H1 (cell line): ENCODE measurements at regions not wholly inside any gene's neighbourhood (a gene's known extent, or its start where the extent isn't known, plus 50 kb on each side); places are given as distances from the start of the nearest gene placed in this dataset.

Experiments
- CTCF ChIA-PET: fragments of 300-600 bp; sonication (Branson Sonifier 250); formaldehyde crosslinking; loops from one replicate; lab custom pipeline; 2021; ENCODE audit not compliant: partially characterized antibody; lab: Charles Lee
- POLR2A ChIA-PET: fragments of 300-600 bp; sonication (Branson Sonifier 250); formaldehyde crosslinking; loops from one replicate; lab custom pipeline; 2021; ENCODE audit warnings: inconsistent platforms; ENCODE audit not compliant: partially characterized antibody; lab: Charles Lee
- DNase-seq, 2 experiments: peaks; one replicate each; pipeline versions ENCODE4 v3.0.0 to v3.0.0-alpha.2; 2010 to 2022; ENCODE audit warnings: low spot score in 2 of 2, low read depth in 1 of 2, mixed read lengths in 1 of 2
- FAIRE-seq: peaks from 2 replicates; lab custom pipeline; 2011; peaks lifted over from hg19 to GRCh38; lab: Jason Lieb, UNC
- H2AFZ ChIP-seq: 2 replicates; pipeline ENCODE4 v1.8.1; 2012; ENCODE audit warnings: low read length, inconsistent platforms
- H2AK5ac ChIP-seq: 2 replicates; pipeline ENCODE4 v1.6.1; 2013; ENCODE audit warnings: low read depth, low read length
- H2BK120ac ChIP-seq: replicated peaks from 2 replicates; pipeline ENCODE3; 2013; ENCODE audit warnings: low read depth, low read length, inconsistent platforms
- H2BK12ac ChIP-seq: 2 replicates; pipeline ENCODE4 v1.6.1; 2013; ENCODE audit warnings: low read depth, low read length
- H2BK15ac ChIP-seq: 2 replicates; pipeline ENCODE4 v1.6.1; 2013; ENCODE audit warnings: low read length
- H2BK20ac ChIP-seq: 2 replicates; pipeline ENCODE4 v1.6.1; 2013; ENCODE audit warnings: low read length
- H2BK5ac ChIP-seq: 2 replicates; pipeline ENCODE4 v1.6.1; 2013; ENCODE audit warnings: low read depth, low read length
- H3K14ac ChIP-seq: 2 replicates; pipeline ENCODE4 v1.6.1; 2013; ENCODE audit warnings: inconsistent platforms; ENCODE audit not compliant: insufficient read length
- H3K18ac ChIP-seq: 2 replicates; pipeline ENCODE4 v1.6.1; 2013; ENCODE audit warnings: low read length; ENCODE audit errors: extremely low read depth
- H3K23ac ChIP-seq: 2 replicates; pipeline ENCODE4 v1.6.1; 2013; ENCODE audit warnings: inconsistent platforms; ENCODE audit not compliant: insufficient read length
- H3K23me2 ChIP-seq: 2 replicates; pipeline ENCODE4 v1.6.1; 2013; ENCODE audit warnings: low read depth, low read length
- H3K27ac ChIP-seq: 2 replicates; pipeline ENCODE4 v1.6.1; 2011; ENCODE audit warnings: low read depth, low read length, inconsistent platforms
- H3K27me3 ChIP-seq, 4 experiments: replicated peaks in 1 of 4; 1 replicate in 1 of 4; 2 replicates in 3 of 4; pipeline versions ENCODE4 v1.6.1 to v1.8.1; 2011 to 2013; ENCODE audit warnings: low read length in 3 of 4, mild to moderate bottlenecking in 3 of 4, inconsistent platforms in 2 of 4, mixed read lengths in 2 of 4, moderate library complexity in 1 of 4; ENCODE audit not compliant: control insufficient read depth in 3 of 4, insufficient read depth in 3 of 4; ENCODE audit errors: extremely low read depth in 1 of 4
- H3K36me3 ChIP-seq, 4 experiments: 2 replicates each; pipeline versions ENCODE4 v1.6.1 to v1.8.1; 2011 to 2013; ENCODE audit warnings: mild to moderate bottlenecking in 4 of 4, low read length in 3 of 4, moderate library complexity in 2 of 4, control low read depth in 1 of 4, inconsistent platforms in 1 of 4; ENCODE audit not compliant: insufficient read depth in 4 of 4, control insufficient read depth in 2 of 4
- H3K4ac ChIP-seq: replicated peaks from 2 replicates; pipeline ENCODE3; 2013; ENCODE audit warnings: low read length, low read depth, mixed read lengths, inconsistent platforms; ENCODE audit not compliant: insufficient read length
- H3K4me1 ChIP-seq, 4 experiments: replicated peaks in 1 of 4; 1 replicate in 1 of 4; 2 replicates in 3 of 4; pipeline versions ENCODE4 v1.6.1 to v1.8.1; 2011 to 2013; ENCODE audit warnings: low read length in 3 of 4, inconsistent platforms in 2 of 4, mixed read lengths in 1 of 4; ENCODE audit not compliant: insufficient read depth in 4 of 4, control insufficient read depth in 3 of 4
- H3K4me2 ChIP-seq, 2 experiments: 2 replicates each; pipeline versions ENCODE4 v1.6.1 to v1.8.1; 2011 to 2013; ENCODE audit warnings: low read depth in 2 of 2, low read length in 2 of 2, control low read depth in 1 of 2, inconsistent platforms in 1 of 2, mild to moderate bottlenecking in 1 of 2; ENCODE audit not compliant: insufficient read depth in 1 of 2
- H3K4me3 ChIP-seq, 4 experiments: fragments of 200-600, 300-600 bp in 1 of 4; sonication (generic), shearing (Covaris generic), sonication (Bioruptor Twin) in 1 of 4; 2 replicates each; pipeline versions ENCODE4 v1.5.1 to v1.8.1; 2011 to 2016; ENCODE audit warnings: low read length in 4 of 4, low read depth in 3 of 4, control low read depth in 2 of 4, inconsistent platforms in 2 of 4, mild to moderate bottlenecking in 2 of 4, mixed read lengths in 1 of 4, moderate library complexity in 1 of 4; ENCODE audit not compliant: insufficient read depth in 2 of 4; ENCODE audit errors: extremely low read depth in 1 of 4
- H3K56ac ChIP-seq: replicated peaks from 2 replicates; pipeline ENCODE3; 2013; ENCODE audit warnings: low read depth, mild to moderate bottlenecking, mixed read lengths, low read length, inconsistent platforms; ENCODE audit not compliant: insufficient read length
- H3K79me1 ChIP-seq: 2 replicates; pipeline ENCODE4 v1.6.1; 2013; ENCODE audit warnings: low read depth, low read length, control low read depth
- H3K79me2 ChIP-seq, 2 experiments: 2 replicates each; pipeline versions ENCODE4 v1.6.1 to v1.8.1; 2012 to 2013; ENCODE audit warnings: low read length in 2 of 2, mild to moderate bottlenecking in 2 of 2, inconsistent platforms in 1 of 2; ENCODE audit not compliant: insufficient read depth in 2 of 2, control insufficient read depth in 1 of 2
- H3K9ac ChIP-seq, 4 experiments: replicated peaks in 1 of 4; 1 replicate in 1 of 4; 2 replicates in 3 of 4; pipeline versions ENCODE4 v1.6.1 to v1.8.1; 2011 to 2013; ENCODE audit warnings: low read depth in 3 of 4, low read length in 3 of 4, control low read depth in 2 of 4, mild to moderate bottlenecking in 2 of 4, moderate library complexity in 2 of 4, inconsistent platforms in 1 of 4; ENCODE audit errors: extremely low read depth in 1 of 4
- H3K9me3 ChIP-seq, 2 experiments: 2 replicates each; pipeline versions ENCODE4 v1.6.1 to v1.8.1; 2012 to 2013; ENCODE audit warnings: mild to moderate bottlenecking in 2 of 2, moderate library complexity in 2 of 2, control low read depth in 1 of 2, inconsistent platforms in 1 of 2, low read depth in 1 of 2, low read length in 1 of 2, mixed read lengths in 1 of 2; ENCODE audit not compliant: insufficient read depth in 2 of 2
- H4K20me1 ChIP-seq, 2 experiments: replicated peaks in 1 of 2; 2 replicates each; pipeline versions ENCODE3 to v1.8.1; 2011 to 2013; ENCODE audit warnings: inconsistent platforms in 2 of 2, low read length in 2 of 2, mild to moderate bottlenecking in 1 of 2; ENCODE audit not compliant: insufficient read depth in 2 of 2, control insufficient read depth in 1 of 2
- H4K5ac ChIP-seq: 2 replicates; pipeline ENCODE4 v1.6.1; 2013; ENCODE audit warnings: low read length, low read depth, mixed read lengths, inconsistent platforms; ENCODE audit not compliant: insufficient read length
- H4K8ac ChIP-seq: 2 replicates; pipeline ENCODE4 v1.8.0; 2013; ENCODE audit warnings: mild to moderate bottlenecking, moderate library complexity, low read length, inconsistent platforms; ENCODE audit not compliant: insufficient read depth; ENCODE audit errors: extremely low read depth
- H4K91ac ChIP-seq: replicated peaks from 2 replicates; pipeline ENCODE3; 2013; ENCODE audit warnings: low read length, mixed read lengths, inconsistent platforms; ENCODE audit not compliant: insufficient read length
- BACH1 ChIP-seq: IDR thresholded peaks from 2 replicates; pipeline ENCODE4 v1.6.1; 2012; ENCODE audit warnings: low read length, improper control_type of control experiment
- JUND ChIP-seq: IDR thresholded peaks from 2 replicates; pipeline ENCODE4 v1.6.1; 2011; ENCODE audit warnings: mild to moderate bottlenecking, improper control_type of control experiment, low read length
- POU5F1 ChIP-seq: IDR thresholded peaks from 2 replicates; pipeline ENCODE4 v1.6.1; 2011; ENCODE audit warnings: low read depth, mild to moderate bottlenecking, low read length, moderate library complexity
- WGBS, 2 experiments: shearing (Covaris generic) in 1 of 2; methylation state at CpG; one replicate each; pipeline versions ENCODE4 v1.1.6 to v1.1.7; 2013 to 2015; ENCODE audit warnings: low lambda C conversion rate in 2 of 2, mixed read lengths in 2 of 2, inconsistent platforms in 1 of 2, low coverage in 1 of 2, missing lambda C conversion rate in 1 of 2; ENCODE audit not compliant: insufficient replicate concordance in 2 of 2, insufficient coverage in 1 of 2, insufficient read length in 1 of 2; ENCODE audit errors: extremely low coverage in 1 of 2, missing lambda C conversion rate in 1 of 2; 5-methylcytosine and 5-hydroxymethylcytosine counted together
- TF ChIP-seq, protein P1 (sequence below): IDR thresholded peaks from 2 replicates; pipeline ENCODE4 v1.6.1; 2012; ENCODE audit warnings: inconsistent platforms

- Histone ChIP-seq H3K79me1 (no peaks in the 10 kb centered on the region), H3K4me2 (no peak overlapping the region), H3K36me3 (no peaks in the 10 kb centered on the region), H2BK15ac (no peak overlapping the region), H3K9ac (no peak overlapping the region), H3K14ac (no peak overlapping the region), H3K23me2 (no peaks in the 10 kb centered on the region), H3K27ac (no peak overlapping the region), H3K4ac (no peak overlapping the region), H2BK12ac (no peak overlapping the region), H4K5ac (no peak overlapping the region), H2AK5ac (no peak overlapping the region), H3K18ac (no peak overlapping the region), H2BK5ac (no peak overlapping the region), H3K56ac (no peak overlapping the region), H2AFZ (no peak overlapping the region), H4K91ac (no peak overlapping the region), H3K4me3 (no peak overlapping the region), H4K20me1 (no peaks in the 10 kb centered on the region), H3K79me2 (no peaks in the 10 kb centered on the region), H3K4me1 (no peaks in the 10 kb centered on the region), H2BK20ac (no peak overlapping the region), H3K23ac (no peak overlapping the region), H2BK120ac (no peak overlapping the region), H3K9me3 (no peaks in the 10 kb centered on the region), H4K8ac (no peak overlapping the region), H3K27me3 (peaks cover 0 to 1% (median 0%) of the 10 kb centered on the region in 4 experiments; a peak in 1 of 7 replicates)
- CTCF ChIA-PET, result no interaction called here
- FAIRE-seq, result no peak
- WGBS, 2 experiments, result 92% methylated on average over 4 of the region's 4 CpGs; no CpG with 5 or more reads in 1 of the 2 experiments
- no peak for DNase-seq
- TF ChIP-seq JUND (no peak), POU5F1 (no peak), BACH1 (no peak)
- TF ChIP-seq, protein P1, sequence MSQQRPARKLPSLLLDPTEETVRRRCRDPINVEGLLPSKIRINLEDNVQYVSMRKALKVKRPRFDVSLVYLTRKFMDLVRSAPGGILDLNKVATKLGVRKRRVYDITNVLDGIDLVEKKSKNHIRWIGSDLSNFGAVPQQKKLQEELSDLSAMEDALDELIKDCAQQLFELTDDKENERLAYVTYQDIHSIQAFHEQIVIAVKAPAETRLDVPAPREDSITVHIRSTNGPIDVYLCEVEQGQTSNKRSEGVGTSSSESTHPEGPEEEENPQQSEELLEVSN, result no peak
- POLR2A ChIA-PET, result no interaction called here
These were observed 2389.0 kb upstream of the AGA start for GRCh38 chr4:179831274-179831673.
